Neural progenitor cell (in vitro differentiated cells): ENCODE measurements at regions not wholly inside any gene's neighbourhood (a gene's known extent, or its start where the extent isn't known, plus 50 kb on each side); places are given as distances from the start of the nearest gene placed in this dataset.

Source experiments
- EZH2 ChIP-seq: fragments of 200-600 bp; sonication (generic); IDR thresholded peaks from 2 replicates; pipeline ENCODE4 v1.6.1; 2017; ENCODE audit warnings: antibody characterized with exemption, mild to moderate bottlenecking, moderate library complexity
- EZH2phosphoT487 ChIP-seq: fragments of 200-600 bp; sonication (generic); IDR thresholded peaks from 2 replicates; pipeline ENCODE4 v1.6.1; 2017; ENCODE audit warnings: antibody characterized with exemption
- TF ChIP-seq, protein P1 (sequence below): fragments of 200-600 bp; sonication (generic); IDR thresholded peaks from 2 replicates; pipeline ENCODE4 v1.5.1; 2017; ENCODE audit warnings: antibody characterized with exemption, mild to moderate bottlenecking

DNA sequence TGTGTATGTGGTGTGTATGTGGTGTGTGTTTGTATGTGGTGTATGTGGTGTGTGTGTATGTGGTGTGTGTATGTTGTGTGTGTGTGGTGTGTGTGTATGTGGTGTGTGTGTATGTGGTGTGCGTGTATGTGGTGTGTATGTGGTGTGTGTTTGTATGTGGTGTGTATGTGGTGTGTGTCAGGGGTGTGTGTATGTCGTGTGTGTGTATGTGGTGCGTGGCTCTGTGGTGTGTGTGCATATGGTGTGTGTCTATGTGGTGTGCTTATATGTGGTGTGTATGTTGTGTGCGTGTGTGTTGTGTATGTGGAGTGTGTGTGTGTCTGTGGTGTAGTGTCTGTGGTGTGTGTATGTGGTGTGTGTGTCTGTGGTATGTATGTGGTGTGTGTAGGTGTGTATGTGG lies 62.5 kb upstream of the MEDAG start:
- TF ChIP-seq, protein P1, sequence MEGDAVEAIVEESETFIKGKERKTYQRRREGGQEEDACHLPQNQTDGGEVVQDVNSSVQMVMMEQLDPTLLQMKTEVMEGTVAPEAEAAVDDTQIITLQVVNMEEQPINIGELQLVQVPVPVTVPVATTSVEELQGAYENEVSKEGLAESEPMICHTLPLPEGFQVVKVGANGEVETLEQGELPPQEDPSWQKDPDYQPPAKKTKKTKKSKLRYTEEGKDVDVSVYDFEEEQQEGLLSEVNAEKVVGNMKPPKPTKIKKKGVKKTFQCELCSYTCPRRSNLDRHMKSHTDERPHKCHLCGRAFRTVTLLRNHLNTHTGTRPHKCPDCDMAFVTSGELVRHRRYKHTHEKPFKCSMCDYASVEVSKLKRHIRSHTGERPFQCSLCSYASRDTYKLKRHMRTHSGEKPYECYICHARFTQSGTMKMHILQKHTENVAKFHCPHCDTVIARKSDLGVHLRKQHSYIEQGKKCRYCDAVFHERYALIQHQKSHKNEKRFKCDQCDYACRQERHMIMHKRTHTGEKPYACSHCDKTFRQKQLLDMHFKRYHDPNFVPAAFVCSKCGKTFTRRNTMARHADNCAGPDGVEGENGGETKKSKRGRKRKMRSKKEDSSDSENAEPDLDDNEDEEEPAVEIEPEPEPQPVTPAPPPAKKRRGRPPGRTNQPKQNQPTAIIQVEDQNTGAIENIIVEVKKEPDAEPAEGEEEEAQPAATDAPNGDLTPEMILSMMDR = no peak
- TF ChIP-seq EZH2phosphoT487 = no peak
- no peak for TF ChIP-seq EZH2
